GM12864 (cell line): ENCODE measurements at regions not wholly inside any gene's neighbourhood (a gene's known extent, or its start where the extent isn't known, plus 50 kb on each side); places are given as distances from the start of the nearest gene placed in this dataset.

Experiments
- DNase-seq: peaks from one replicate; pipeline ENCODE4 v3.0.0-alpha.2; 2011; ENCODE audit warnings: low read depth
- H3K4me3 ChIP-seq: 2 replicates; pipeline ENCODE4 v1.5.1; 2011; ENCODE audit warnings: mild to moderate bottlenecking, low read depth, low read length, control low read depth
- CTCF ChIP-seq: IDR thresholded peaks from 2 replicates; pipeline ENCODE4 v1.5.1; 2011; ENCODE audit warnings: low read depth, mild to moderate bottlenecking, moderate library complexity, low read length, control low read depth, inconsistent platforms; ENCODE audit errors: missing control alignments

GRCh38 chr13:40056898-40057619 is 401.6 kb downstream of the COG6 start:
- TF ChIP-seq CTCF, result no peak
- H3K4me3 ChIP-seq, result no peak overlapping the region
- DNase-seq, result no peak

GRCh38 chr13:40058757-40059236 is 403.3 kb downstream of the COG6 start:
- peak; percentile 54 for DNase-seq
- TF ChIP-seq CTCF, result no peak
- H3K4me3 ChIP-seq, result no peak overlapping the region

GRCh38 chr13:40059540-40060232 is 404.2 kb downstream of the COG6 start:
- no peak for TF ChIP-seq CTCF
- peak; percentile 57 for DNase-seq
- no peak overlapping the region for H3K4me3 ChIP-seq

- TF ChIP-seq CTCF, result no peak
- H3K4me3 ChIP-seq, result no peak overlapping the region
- DNase-seq, result peak; percentile 82
Observed at GRCh38 chr13:40060296-40061007, 405.0 kb downstream of the COG6 start.

GRCh38 chr13:40061466-40062450 is 406.3 kb downstream of the COG6 start:
- TF ChIP-seq CTCF, result no peak
- DNase-seq, result no peak
- H3K4me3 ChIP-seq, result no peak overlapping the region

GRCh38 chr13:40063278-40063698 is 407.8 kb downstream of the COG6 start:
- no peak for DNase-seq
- no peak for TF ChIP-seq CTCF

More at GRCh38 chr13:40063278-40063698, 407.8 kb downstream of the COG6 start:
- no peak overlapping the region for H3K4me3 ChIP-seq
